Testis (tissue), 2 donors: ENCODE measurements at regions not wholly inside any gene's neighbourhood (a gene's known extent, or its start where the extent isn't known, plus 50 kb on each side); places are given as distances from the start of the nearest gene placed in this dataset.

Experiments used
- DNase-seq: peaks from one replicate; pipeline ENCODE4 v3.0.0-alpha.2; 2019
- H3K27ac ChIP-seq, 2 donors: fragments of 200-600 bp; sonication (generic); one replicate each; pipeline ENCODE4 v1.5.1; 2019
- H3K27me3 ChIP-seq: fragments of 200-600 bp; sonication (generic); one replicate; pipeline ENCODE4 v1.5.1; 2019
- H3K36me3 ChIP-seq: fragments of 200-600 bp; sonication (generic); one replicate; pipeline ENCODE4 v1.5.1; 2017; ENCODE audit warnings: low read depth; ENCODE audit errors: missing control alignments
- H3K4me1 ChIP-seq: fragments of 200-600 bp; sonication (generic); one replicate; pipeline ENCODE4 v1.5.1; 2019
- H3K4me3 ChIP-seq, 2 donors: fragments of 200-600 bp; sonication (generic); one replicate each; pipeline ENCODE4 v1.5.1; 2017 to 2019
- H3K9me3 ChIP-seq: fragments of 200-600 bp; sonication (generic); one replicate; pipeline ENCODE4 v1.5.1; 2017
- POLR2A ChIP-seq: fragments of 450-650 bp; IDR thresholded peaks from one replicate; pipeline ENCODE4 v1.6.1; 2017; ENCODE audit warnings: antibody characterized with exemption, mild to moderate bottlenecking, moderate library complexity
- WGBS, 2 donors: methylation state at CpG; one replicate each; pipeline ENCODE4 v1.1.5; 2018; 5-methylcytosine and 5-hydroxymethylcytosine counted together
- intact Hi-C: fragments of 100-400 bp; cut with DNase I; formaldehyde crosslinking; loops from one replicate; pipeline ENCODE4 v1.15.1; 2023; ENCODE audit warnings: low total_unique reads
- TF ChIP-seq, protein P1 (sequence below), 3 experiments: fragments of 450-650 bp in 2 of 3; fragments of 200-600 bp in 1 of 3; sonication (generic) in 1 of 3; IDR thresholded peaks; one replicate each; pipeline ENCODE4 v1.5.1; 2016 to 2019; ENCODE audit warnings: antibody characterized with exemption in 3 of 3, mild to moderate bottlenecking in 2 of 3, moderate library complexity in 1 of 3

DNA sequence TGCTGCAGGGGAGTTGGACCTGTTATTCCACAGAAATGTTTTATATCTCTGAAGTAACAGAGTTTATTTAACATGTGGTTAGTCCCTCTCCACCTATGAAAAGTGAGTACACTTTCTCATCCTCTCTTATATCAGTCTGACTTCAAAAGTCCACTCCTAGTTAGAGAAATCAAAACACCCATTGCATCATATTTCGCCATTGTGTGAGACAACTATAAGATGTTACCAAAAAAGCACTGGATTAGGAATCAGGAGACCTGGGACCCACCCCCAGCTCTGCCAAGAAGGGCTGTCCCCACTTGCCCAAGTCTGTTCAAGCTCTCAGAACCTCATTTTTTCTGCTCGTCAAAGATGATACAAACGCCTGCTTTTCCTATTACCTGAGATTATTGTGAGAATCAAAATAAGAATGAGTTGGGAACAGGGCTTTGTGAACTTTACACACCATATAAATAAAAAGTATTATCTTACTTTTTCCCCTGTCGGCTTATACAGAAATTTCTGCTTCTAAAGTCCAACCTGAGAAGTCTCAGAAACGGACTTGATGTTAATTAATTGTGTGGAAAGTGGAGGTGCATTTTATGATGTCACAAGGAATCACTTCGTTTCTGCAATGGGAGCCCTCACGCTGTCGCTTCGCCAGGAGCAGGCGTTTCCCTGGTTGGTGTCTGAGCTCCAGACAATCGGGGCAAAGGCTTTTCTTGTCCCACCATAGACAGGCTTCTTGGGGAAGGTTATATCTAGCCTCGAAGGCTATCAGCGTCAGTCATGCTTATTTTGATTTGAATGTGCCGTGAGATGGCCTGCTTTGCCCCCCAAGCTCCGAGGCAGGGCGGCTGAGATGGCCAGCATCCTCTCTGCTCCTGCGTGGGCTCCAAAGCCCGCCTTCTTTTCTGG lies 89.6 kb upstream of the ZNF516 start:
- intact Hi-C loops = no loop called here
- no peak for DNase-seq
- WGBS, 2 donors = 78 to 90% methylated on average over 17 to 18 of the region's 18 CpGs
- Histone ChIP-seq H3K36me3 (no peaks in the 10 kb centered on the region), H3K27ac (no peak overlapping the region), H3K27me3 (no peaks in the 10 kb centered on the region), H3K4me3 (no peak overlapping the region), H3K4me1 (peaks cover 15% of the 10 kb centered on the region), H3K9me3 (no peaks in the 10 kb centered on the region)
- TF ChIP-seq, protein P1, sequence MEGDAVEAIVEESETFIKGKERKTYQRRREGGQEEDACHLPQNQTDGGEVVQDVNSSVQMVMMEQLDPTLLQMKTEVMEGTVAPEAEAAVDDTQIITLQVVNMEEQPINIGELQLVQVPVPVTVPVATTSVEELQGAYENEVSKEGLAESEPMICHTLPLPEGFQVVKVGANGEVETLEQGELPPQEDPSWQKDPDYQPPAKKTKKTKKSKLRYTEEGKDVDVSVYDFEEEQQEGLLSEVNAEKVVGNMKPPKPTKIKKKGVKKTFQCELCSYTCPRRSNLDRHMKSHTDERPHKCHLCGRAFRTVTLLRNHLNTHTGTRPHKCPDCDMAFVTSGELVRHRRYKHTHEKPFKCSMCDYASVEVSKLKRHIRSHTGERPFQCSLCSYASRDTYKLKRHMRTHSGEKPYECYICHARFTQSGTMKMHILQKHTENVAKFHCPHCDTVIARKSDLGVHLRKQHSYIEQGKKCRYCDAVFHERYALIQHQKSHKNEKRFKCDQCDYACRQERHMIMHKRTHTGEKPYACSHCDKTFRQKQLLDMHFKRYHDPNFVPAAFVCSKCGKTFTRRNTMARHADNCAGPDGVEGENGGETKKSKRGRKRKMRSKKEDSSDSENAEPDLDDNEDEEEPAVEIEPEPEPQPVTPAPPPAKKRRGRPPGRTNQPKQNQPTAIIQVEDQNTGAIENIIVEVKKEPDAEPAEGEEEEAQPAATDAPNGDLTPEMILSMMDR (IDR thresholded peaks at IDR 0.05) = no peak
- no peak for TF ChIP-seq POLR2A

DNA sequence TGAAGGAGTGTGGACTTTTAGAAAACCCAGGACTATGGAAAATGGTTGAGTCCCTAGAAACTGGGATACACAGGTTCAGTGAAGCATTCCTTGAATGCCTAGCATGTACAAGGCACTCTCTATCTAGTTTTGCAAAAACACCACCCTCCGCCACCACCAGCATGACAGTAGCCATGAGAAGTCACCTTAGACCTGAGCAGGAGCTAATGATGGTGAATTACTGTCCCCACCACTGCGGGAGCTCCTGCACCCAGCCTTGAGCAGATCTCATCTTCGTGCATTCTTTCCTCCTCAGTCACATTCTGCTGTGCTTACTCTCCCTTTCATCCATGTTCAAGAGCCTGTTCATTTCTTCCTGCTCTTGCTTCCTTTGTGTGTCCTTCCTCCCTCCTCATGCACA lies 86.2 kb upstream of the ZNF516 start:
- Histone ChIP-seq H3K4me1 (no peaks in the 10 kb centered on the region), H3K4me3 (no peak overlapping the region), H3K27me3 (no peaks in the 10 kb centered on the region), H3K27ac (no peak overlapping the region), H3K9me3 (no peaks in the 10 kb centered on the region), H3K36me3 (no peaks in the 10 kb centered on the region)
- intact Hi-C loops = no loop called here
- no peak for DNase-seq
- no peak for TF ChIP-seq POLR2A
- TF ChIP-seq, protein P1 (IDR thresholded peaks at IDR 0.05) = no peak
- WGBS, 2 donors = 96 to 97% methylated on average over 3 of the region's 3 CpGs

DNA sequence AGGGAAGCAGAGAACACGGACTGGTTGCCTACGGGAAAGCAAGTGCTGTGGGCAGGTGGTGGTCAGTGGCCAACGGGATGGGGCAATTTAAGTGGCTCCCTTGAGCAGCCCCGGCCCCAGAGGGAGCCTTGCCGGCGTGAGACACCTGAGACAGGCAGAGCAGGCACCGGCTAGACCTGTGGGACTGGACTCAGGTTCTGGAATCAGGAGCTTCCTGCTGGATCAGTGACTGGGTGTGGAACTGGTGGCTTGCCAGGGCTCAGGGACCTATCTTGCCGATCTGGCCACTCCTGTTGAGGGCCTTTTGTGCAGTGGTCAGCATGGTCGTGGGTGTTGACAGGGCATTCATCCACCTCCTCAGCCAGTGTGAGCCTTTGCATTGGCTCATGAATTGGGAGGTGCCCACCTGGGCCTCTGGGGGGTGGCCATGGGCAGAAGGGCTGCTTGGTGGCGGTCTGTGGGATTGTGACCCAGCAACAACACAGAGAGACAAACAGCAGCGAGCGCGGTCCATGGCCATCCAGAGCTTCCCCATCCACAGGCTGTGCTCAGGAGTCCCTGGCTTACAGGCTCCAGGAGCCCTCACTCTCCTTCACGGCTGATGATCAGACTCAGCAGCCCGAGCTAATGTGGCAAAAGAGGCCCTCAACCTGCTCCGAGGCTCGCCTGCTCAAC lies 85.4 kb upstream of the ZNF516 start:
- no peaks in the 10 kb centered on the region for H3K36me3 ChIP-seq
- no peaks in the 10 kb centered on the region for H3K9me3 ChIP-seq
- TF ChIP-seq POLR2A = no peak
- TF ChIP-seq, protein P1 (IDR thresholded peaks at IDR 0.05) = no peak
- WGBS, 2 donors = 80 to 94% methylated on average over 14 to 17 of the region's 17 CpGs
- no peak for DNase-seq
- H3K4me3 ChIP-seq = no peak overlapping the region
- H3K27me3 ChIP-seq = no peaks in the 10 kb centered on the region
- H3K4me1 ChIP-seq = no peaks in the 10 kb centered on the region
- intact Hi-C loops = no loop called here
- no peak overlapping the region for H3K27ac ChIP-seq

DNA sequence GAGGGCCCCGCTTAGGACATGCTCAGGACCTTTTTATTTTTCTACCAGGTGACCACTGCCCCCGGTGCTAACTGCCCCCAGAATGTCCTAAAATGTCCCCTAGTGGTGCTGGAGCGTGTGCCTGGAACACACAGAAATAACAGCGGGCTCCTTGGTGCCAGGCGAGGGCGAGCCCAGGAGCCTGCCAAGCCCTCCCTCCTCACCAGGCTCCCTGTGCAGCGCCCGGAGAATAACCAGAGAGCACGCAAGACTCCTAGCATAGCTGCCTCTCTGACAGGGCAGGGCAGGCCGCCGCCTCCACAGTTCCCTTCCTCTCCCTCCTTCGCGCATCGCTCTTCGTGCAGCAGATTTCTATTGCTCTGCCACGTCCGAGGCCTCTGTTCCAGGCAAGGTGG lies 84.3 kb upstream of the ZNF516 start:
- no peaks in the 10 kb centered on the region for H3K27me3 ChIP-seq
- H3K36me3 ChIP-seq = no peaks in the 10 kb centered on the region
- peak overlapping the region in 1 of 2 donors; percentile 30 for H3K4me3 ChIP-seq
- no peaks in the 10 kb centered on the region for H3K4me1 ChIP-seq
- H3K9me3 ChIP-seq = no peaks in the 10 kb centered on the region
- H3K27ac ChIP-seq = no peak overlapping the region
- TF ChIP-seq, protein P1 (IDR thresholded peaks at IDR 0.05) = no peak
- no peak for TF ChIP-seq POLR2A
- DNase-seq = no peak
- 60 to 74% methylated on average over 17 of the region's 17 CpGs for WGBS, 2 donors
- intact Hi-C loops = no loop called here
